HEK293 (cell line): ENCODE measurements at regions not wholly inside any gene's neighbourhood (a gene's known extent, or its start where the extent isn't known, plus 50 kb on each side); places are given as distances from the start of the nearest gene placed in this dataset.

Experiments
- BCL11A ChIP-seq: fragments of 450-650 bp; formaldehyde crosslinking; IDR thresholded peaks from 2 replicates; pipeline ENCODE4 v1.5.1; 2016; ENCODE audit warnings: low read depth, missing biosample characterization, missing genetic modification characterization
- GLIS2 ChIP-seq: fragments of 450-650 bp; formaldehyde crosslinking; IDR thresholded peaks from 2 replicates; pipeline ENCODE4 v1.5.1; 2016; ENCODE audit warnings: missing biosample characterization, missing genetic modification characterization
- KLF16 ChIP-seq: fragments of 450-650 bp; formaldehyde crosslinking; IDR thresholded peaks from 2 replicates; pipeline ENCODE4 v1.5.1; 2017; ENCODE audit warnings: missing biosample characterization, missing genetic modification characterization
- MYNN ChIP-seq: fragments of 450-650 bp; formaldehyde crosslinking; IDR thresholded peaks from 2 replicates; pipeline ENCODE4 v1.5.1; 2016; ENCODE audit warnings: missing biosample characterization, missing genetic modification characterization, borderline replicate concordance
- SP2 ChIP-seq: fragments of 450-650 bp; formaldehyde crosslinking; IDR thresholded peaks from 2 replicates; pipeline ENCODE4 v1.5.1; 2016; ENCODE audit warnings: missing biosample characterization, missing genetic modification characterization
- ZBTB7A ChIP-seq: fragments of 450-650 bp; formaldehyde crosslinking; IDR thresholded peaks from 2 replicates; pipeline ENCODE4 v1.5.1; 2016; ENCODE audit warnings: low read depth, missing biosample characterization, missing genetic modification characterization
- ZIC2 ChIP-seq: fragments of 450-650 bp; formaldehyde crosslinking; IDR thresholded peaks from 2 replicates; pipeline ENCODE4 v1.5.1; 2016; ENCODE audit warnings: missing biosample characterization, missing genetic modification characterization
- ZNF350 ChIP-seq: fragments of 450-650 bp; formaldehyde crosslinking; IDR thresholded peaks from 2 replicates; pipeline ENCODE4 v1.5.0; 2017; ENCODE audit warnings: missing biosample characterization, mild to moderate bottlenecking, missing genetic modification characterization
- ZNF433 ChIP-seq: fragments of 450-650 bp; formaldehyde crosslinking; IDR thresholded peaks from 2 replicates; pipeline ENCODE4 v1.5.1; 2016; ENCODE audit warnings: missing biosample characterization, missing genetic modification characterization, low read depth
- ZNF501 ChIP-seq: fragments of 450-650 bp; formaldehyde crosslinking; IDR thresholded peaks from 2 replicates; pipeline ENCODE4 v1.5.1; 2016; ENCODE audit warnings: missing biosample characterization, missing genetic modification characterization
- ZNF664 ChIP-seq: fragments of 450-650 bp; formaldehyde crosslinking; IDR thresholded peaks from 2 replicates; pipeline ENCODE4 v1.5.1; 2016; ENCODE audit warnings: missing biosample characterization, missing genetic modification characterization
- ZNF785 ChIP-seq: fragments of 450-650 bp; formaldehyde crosslinking; IDR thresholded peaks from 2 replicates; pipeline ENCODE4 v1.5.1; 2016; ENCODE audit warnings: missing biosample characterization, missing genetic modification characterization
- TF ChIP-seq, protein P1 (sequence below): fragments of 450-650 bp; formaldehyde crosslinking; IDR thresholded peaks from 2 replicates; pipeline ENCODE4 v1.5.1; 2016; ENCODE audit warnings: missing biosample characterization, missing genetic modification characterization
- TF ChIP-seq, protein P2 (sequence below): fragments of 450-650 bp; formaldehyde crosslinking; IDR thresholded peaks from 2 replicates; pipeline ENCODE4 v1.5.1; 2016; ENCODE audit warnings: missing biosample characterization, missing genetic modification characterization

- TF ChIP-seq ZBTB7A (tag by site-specific recombination) (no peak), ZNF664 (no peak), ZIC2 (tag by site-specific recombination) (no peak), ZNF350 (tag by site-specific recombination) (no peak), BCL11A (tag by site-specific recombination) (no peak), MYNN (tag by site-specific recombination) (no peak), ZNF433 (tag by site-specific recombination) (no peak), ZNF501 (tag by site-specific recombination) (no peak), KLF16 (no peak), GLIS2 (tag by site-specific recombination) (no peak), ZNF785 (tag by site-specific recombination) (no peak), SP2 (tag by site-specific recombination) (no peak)
- TF ChIP-seq, protein P1, sequence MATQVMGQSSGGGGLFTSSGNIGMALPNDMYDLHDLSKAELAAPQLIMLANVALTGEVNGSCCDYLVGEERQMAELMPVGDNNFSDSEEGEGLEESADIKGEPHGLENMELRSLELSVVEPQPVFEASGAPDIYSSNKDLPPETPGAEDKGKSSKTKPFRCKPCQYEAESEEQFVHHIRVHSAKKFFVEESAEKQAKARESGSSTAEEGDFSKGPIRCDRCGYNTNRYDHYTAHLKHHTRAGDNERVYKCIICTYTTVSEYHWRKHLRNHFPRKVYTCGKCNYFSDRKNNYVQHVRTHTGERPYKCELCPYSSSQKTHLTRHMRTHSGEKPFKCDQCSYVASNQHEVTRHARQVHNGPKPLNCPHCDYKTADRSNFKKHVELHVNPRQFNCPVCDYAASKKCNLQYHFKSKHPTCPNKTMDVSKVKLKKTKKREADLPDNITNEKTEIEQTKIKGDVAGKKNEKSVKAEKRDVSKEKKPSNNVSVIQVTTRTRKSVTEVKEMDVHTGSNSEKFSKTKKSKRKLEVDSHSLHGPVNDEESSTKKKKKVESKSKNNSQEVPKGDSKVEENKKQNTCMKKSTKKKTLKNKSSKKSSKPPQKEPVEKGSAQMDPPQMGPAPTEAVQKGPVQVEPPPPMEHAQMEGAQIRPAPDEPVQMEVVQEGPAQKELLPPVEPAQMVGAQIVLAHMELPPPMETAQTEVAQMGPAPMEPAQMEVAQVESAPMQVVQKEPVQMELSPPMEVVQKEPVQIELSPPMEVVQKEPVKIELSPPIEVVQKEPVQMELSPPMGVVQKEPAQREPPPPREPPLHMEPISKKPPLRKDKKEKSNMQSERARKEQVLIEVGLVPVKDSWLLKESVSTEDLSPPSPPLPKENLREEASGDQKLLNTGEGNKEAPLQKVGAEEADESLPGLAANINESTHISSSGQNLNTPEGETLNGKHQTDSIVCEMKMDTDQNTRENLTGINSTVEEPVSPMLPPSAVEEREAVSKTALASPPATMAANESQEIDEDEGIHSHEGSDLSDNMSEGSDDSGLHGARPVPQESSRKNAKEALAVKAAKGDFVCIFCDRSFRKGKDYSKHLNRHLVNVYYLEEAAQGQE (tag by site-specific recombination), result no peak
- TF ChIP-seq, protein P2, sequence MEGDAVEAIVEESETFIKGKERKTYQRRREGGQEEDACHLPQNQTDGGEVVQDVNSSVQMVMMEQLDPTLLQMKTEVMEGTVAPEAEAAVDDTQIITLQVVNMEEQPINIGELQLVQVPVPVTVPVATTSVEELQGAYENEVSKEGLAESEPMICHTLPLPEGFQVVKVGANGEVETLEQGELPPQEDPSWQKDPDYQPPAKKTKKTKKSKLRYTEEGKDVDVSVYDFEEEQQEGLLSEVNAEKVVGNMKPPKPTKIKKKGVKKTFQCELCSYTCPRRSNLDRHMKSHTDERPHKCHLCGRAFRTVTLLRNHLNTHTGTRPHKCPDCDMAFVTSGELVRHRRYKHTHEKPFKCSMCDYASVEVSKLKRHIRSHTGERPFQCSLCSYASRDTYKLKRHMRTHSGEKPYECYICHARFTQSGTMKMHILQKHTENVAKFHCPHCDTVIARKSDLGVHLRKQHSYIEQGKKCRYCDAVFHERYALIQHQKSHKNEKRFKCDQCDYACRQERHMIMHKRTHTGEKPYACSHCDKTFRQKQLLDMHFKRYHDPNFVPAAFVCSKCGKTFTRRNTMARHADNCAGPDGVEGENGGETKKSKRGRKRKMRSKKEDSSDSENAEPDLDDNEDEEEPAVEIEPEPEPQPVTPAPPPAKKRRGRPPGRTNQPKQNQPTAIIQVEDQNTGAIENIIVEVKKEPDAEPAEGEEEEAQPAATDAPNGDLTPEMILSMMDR (tag by site-specific recombination), result no peak
Observed at GRCh38 chr6:145026267-145026679, 709.0 kb downstream of the EPM2A start.
